Activated CD4-positive, alpha-beta T cell treated with anti-CD3 and anti-CD28 coated beads for 48 hours (primary cell): ENCODE measurements at regions not wholly inside any gene's neighbourhood (a gene's known extent, or its start where the extent isn't known, plus 50 kb on each side); places are given as distances from the start of the nearest gene placed in this dataset.
A peak's percentile ranks its signal among the peaks of the same experiment; 100 is the strongest.

Experiments
- DNase-seq: peaks from one replicate; pipeline ENCODE4 v3.0.0-alpha.2; 2020

GRCh38 chr2:611519-611918, 65.7 kb downstream of the TMEM18 start:
- no peak for DNase-seq

GRCh38 chr2:610491-610890, 66.7 kb downstream of the TMEM18 start:
- DNase-seq = no peak

GRCh38 chr2:609881-610280, 67.3 kb downstream of the TMEM18 start:
- no peak for DNase-seq

GRCh38 chr2:609449-609848, 67.8 kb downstream of the TMEM18 start:
- DNase-seq = no peak

- DNase-seq = no peak
Observed at GRCh38 chr2:608711-609110, 68.5 kb downstream of the TMEM18 start.

- no peak for DNase-seq
Observed at GRCh38 chr2:608297-608696, 68.9 kb downstream of the TMEM18 start.

GRCh38 chr2:607709-608108, 69.5 kb downstream of the TMEM18 start:
- DNase-seq = no peak

GRCh38 chr2:607172-607571, 70.0 kb downstream of the TMEM18 start:
- no peak for DNase-seq

- DNase-seq = no peak
Observed at GRCh38 chr2:605674-606608, 71.3 kb downstream of the TMEM18 start.

GRCh38 chr2:604854-605524, 72.2 kb downstream of the TMEM18 start:
- DNase-seq = no peak

- DNase-seq = no peak
Observed at GRCh38 chr2:604385-604784, 72.8 kb downstream of the TMEM18 start.

- no peak for DNase-seq
Observed at GRCh38 chr2:603869-604268, 73.3 kb downstream of the TMEM18 start.

GRCh38 chr2:603427-603826, 73.8 kb downstream of the TMEM18 start:
- no peak for DNase-seq

GRCh38 chr2:602571-603359, 74.4 kb downstream of the TMEM18 start:
- DNase-seq = peak; percentile 35

- no peak for DNase-seq
Observed at GRCh38 chr2:601806-602455, 75.3 kb downstream of the TMEM18 start.

- no peak for DNase-seq
Observed at GRCh38 chr2:601387-601698, 75.9 kb downstream of the TMEM18 start.

- no peak for DNase-seq
Observed at GRCh38 chr2:600542-601386, 76.4 kb downstream of the TMEM18 start.

- DNase-seq = no peak
Observed at GRCh38 chr2:599601-600000, 77.6 kb downstream of the TMEM18 start.

- no peak for DNase-seq
Observed at GRCh38 chr2:598058-598802, 79.0 kb downstream of the TMEM18 start.

- no peak for DNase-seq
Observed at GRCh38 chr2:595831-596592, 81.2 kb downstream of the TMEM18 start.
